RWPE2 (cell line): ENCODE measurements at regions not wholly inside any gene's neighbourhood (a gene's known extent, or its start where the extent isn't known, plus 50 kb on each side); places are given as distances from the start of the nearest gene placed in this dataset.
"Not testable (repeated sequence)": the region's sequence is repeated elsewhere in the genome, so short reads cannot be mapped to it uniquely, and the experiment has no call there.

Source experiments
- ATAC-seq: fragments of 200-7000 bp; cut with Tn5 transposase; 3 replicates; pipeline ENCODE4 v1.9.1; 2021; ENCODE audit warnings: low read depth
- DNase-seq: peaks from one replicate; pipeline ENCODE4 v3.0.0-alpha.2; 2020; ENCODE audit warnings: low spot score
- H3K27ac ChIP-seq: fragments of 450-650 bp; 2 replicates; pipeline ENCODE4 v1.5.1; 2017; ENCODE audit warnings: mild to moderate bottlenecking; ENCODE audit not compliant: poor library complexity, severe bottlenecking
- H3K27me3 ChIP-seq: fragments of 250-450 bp; sonication (Bioruptor Pico); 2 replicates; pipeline ENCODE4 v1.5.1; 2021; ENCODE audit warnings: mild to moderate bottlenecking, moderate library complexity; ENCODE audit not compliant: insufficient read depth, poor library complexity, severe bottlenecking
- H3K36me3 ChIP-seq: fragments of 250-450 bp; sonication (Bioruptor Pico); 2 replicates; pipeline ENCODE4 v1.5.1; 2020; ENCODE audit warnings: low read depth, mild to moderate bottlenecking, moderate library complexity
- H3K4me1 ChIP-seq: fragments of 250-450 bp; sonication (Bioruptor Pico); 2 replicates; pipeline ENCODE4 v1.5.1; 2021; ENCODE audit warnings: mild to moderate bottlenecking, moderate library complexity; ENCODE audit not compliant: insufficient read depth, poor library complexity, severe bottlenecking
- H3K4me3 ChIP-seq: fragments of 250-450 bp; sonication (Bioruptor Pico); 2 replicates; pipeline ENCODE4 v1.5.1; 2021; ENCODE audit warnings: mild to moderate bottlenecking, moderate library complexity; ENCODE audit not compliant: severe bottlenecking
- H3K9me3 ChIP-seq: fragments of 250-450 bp; sonication (Bioruptor Pico); 2 replicates; pipeline ENCODE4 v1.5.1; 2021; ENCODE audit warnings: mild to moderate bottlenecking, moderate library complexity; ENCODE audit not compliant: severe bottlenecking
- TF ChIP-seq, protein P1 (sequence below): fragments of 450-650 bp; IDR thresholded peaks from one replicate; pipeline ENCODE4 v1.5.1; 2017; ENCODE audit warnings: mild to moderate bottlenecking, moderate library complexity; ENCODE audit not compliant: poor library complexity, severe bottlenecking

DNA sequence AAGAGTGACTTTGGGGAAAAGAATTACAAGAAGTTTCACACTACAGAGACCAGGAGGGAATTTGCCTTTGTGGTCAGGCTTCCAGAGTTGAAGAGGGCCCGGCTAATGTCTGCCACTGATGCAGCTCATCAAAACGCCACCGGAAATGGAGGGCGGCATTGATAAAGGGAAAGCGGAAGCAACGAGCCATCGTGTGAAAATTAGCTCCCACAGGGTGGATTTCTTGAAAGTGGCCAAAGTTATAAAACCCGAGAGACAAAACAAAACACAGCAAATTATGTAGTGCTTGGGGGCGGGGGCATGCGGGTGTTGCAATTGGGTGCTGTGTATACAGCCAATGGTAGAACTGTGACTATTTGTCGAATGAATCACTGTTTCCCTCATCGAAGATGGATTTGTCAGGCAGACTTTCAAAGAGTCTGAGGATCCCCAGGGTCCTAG lies 113.0 kb downstream of the ADAMTS15 start:
- no peaks in the 10 kb centered on the region for H3K9me3 ChIP-seq
- H3K27ac ChIP-seq = no peak overlapping the region
- H3K27me3 ChIP-seq = no peaks in the 10 kb centered on the region
- no peak for ATAC-seq
- no peaks in the 10 kb centered on the region for H3K4me1 ChIP-seq
- TF ChIP-seq, protein P1, sequence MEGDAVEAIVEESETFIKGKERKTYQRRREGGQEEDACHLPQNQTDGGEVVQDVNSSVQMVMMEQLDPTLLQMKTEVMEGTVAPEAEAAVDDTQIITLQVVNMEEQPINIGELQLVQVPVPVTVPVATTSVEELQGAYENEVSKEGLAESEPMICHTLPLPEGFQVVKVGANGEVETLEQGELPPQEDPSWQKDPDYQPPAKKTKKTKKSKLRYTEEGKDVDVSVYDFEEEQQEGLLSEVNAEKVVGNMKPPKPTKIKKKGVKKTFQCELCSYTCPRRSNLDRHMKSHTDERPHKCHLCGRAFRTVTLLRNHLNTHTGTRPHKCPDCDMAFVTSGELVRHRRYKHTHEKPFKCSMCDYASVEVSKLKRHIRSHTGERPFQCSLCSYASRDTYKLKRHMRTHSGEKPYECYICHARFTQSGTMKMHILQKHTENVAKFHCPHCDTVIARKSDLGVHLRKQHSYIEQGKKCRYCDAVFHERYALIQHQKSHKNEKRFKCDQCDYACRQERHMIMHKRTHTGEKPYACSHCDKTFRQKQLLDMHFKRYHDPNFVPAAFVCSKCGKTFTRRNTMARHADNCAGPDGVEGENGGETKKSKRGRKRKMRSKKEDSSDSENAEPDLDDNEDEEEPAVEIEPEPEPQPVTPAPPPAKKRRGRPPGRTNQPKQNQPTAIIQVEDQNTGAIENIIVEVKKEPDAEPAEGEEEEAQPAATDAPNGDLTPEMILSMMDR = no peak
- DNase-seq = no peak
- H3K36me3 ChIP-seq = no peaks in the 10 kb centered on the region
- no peak overlapping the region for H3K4me3 ChIP-seq

DNA sequence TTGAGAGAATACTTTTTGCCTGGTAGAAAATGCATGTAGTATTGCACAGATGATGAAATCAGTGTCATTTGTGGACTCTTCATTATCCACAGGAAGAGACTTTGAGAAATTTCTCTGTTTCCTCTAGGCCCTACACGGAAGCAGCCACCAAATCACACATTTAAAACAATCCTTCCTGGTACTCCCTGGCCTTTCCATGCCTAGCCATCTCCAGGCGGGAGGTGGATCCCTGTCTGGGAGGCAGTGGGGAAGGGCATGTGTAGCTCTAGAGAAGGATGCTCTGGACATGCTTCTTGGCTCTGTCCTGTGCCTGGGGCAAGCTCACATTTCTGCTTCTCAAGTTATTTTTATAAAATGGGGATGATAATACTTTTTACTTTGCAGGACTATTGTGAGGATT lies 114.1 kb downstream of the ADAMTS15 start:
- Histone ChIP-seq H3K4me3 (no peak overlapping the region), H3K4me1 (no peaks in the 10 kb centered on the region), H3K27me3 (no peaks in the 10 kb centered on the region), H3K36me3 (no peaks in the 10 kb centered on the region), H3K9me3 (no peaks in the 10 kb centered on the region), H3K27ac (no peak overlapping the region)
- ATAC-seq (no peak), DNase-seq (no peak)
- TF ChIP-seq, protein P1 = no peak

DNA sequence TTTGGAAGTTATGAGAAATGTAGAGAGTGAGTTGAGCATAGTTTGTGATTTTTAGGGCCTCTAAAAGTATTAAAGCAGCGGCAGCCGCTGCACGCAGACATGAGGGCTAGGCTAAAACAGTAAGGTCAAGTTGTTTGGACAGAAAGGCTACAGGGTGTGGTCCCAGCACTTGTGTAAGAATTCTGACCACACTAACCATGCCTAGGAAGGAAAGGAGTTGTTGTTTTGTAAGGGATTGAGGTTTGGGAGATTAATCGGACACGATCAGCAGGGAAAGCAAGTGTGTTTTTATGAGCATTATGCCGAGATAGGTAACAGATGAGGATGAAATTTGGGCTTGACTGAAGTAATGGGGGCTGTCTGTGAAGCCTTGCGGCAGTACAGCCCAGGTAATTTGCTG lies 117.9 kb downstream of the ADAMTS15 start:
- H3K4me1 ChIP-seq, H3K9me3 ChIP-seq, H3K4me3 ChIP-seq, DNase-seq, ATAC-seq, H3K27me3 ChIP-seq, H3K36me3 ChIP-seq, H3K27ac ChIP-seq: not testable (repeated sequence)

DNA sequence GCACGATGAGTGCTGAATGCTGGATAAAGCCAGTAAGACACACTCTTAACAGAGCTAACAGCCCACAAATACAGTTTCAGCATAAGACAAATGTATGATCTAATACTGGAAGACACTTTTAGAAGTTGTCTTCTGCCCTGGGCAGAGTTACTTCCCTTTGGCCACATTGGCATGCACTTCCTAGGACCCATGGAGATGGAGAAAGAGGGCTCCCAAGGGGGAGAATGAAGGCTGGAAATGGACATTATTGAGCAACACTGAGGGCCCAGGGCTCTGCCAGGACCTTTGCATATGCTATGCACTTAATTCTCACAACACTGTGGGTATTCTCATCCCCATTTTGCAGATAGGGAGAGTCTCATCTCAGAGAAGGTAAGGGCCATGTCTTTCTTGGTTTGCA lies 123.1 kb downstream of the ADAMTS15 start:
- H3K4me3 ChIP-seq = no peak overlapping the region
- ATAC-seq (no peak), DNase-seq (no peak)
- TF ChIP-seq, protein P1 = no peak
- no peaks in the 10 kb centered on the region for H3K4me1 ChIP-seq
- no peaks in the 10 kb centered on the region for H3K9me3 ChIP-seq
- H3K27ac ChIP-seq = no peak overlapping the region
- H3K27me3 ChIP-seq = no peaks in the 10 kb centered on the region
- no peaks in the 10 kb centered on the region for H3K36me3 ChIP-seq

DNA sequence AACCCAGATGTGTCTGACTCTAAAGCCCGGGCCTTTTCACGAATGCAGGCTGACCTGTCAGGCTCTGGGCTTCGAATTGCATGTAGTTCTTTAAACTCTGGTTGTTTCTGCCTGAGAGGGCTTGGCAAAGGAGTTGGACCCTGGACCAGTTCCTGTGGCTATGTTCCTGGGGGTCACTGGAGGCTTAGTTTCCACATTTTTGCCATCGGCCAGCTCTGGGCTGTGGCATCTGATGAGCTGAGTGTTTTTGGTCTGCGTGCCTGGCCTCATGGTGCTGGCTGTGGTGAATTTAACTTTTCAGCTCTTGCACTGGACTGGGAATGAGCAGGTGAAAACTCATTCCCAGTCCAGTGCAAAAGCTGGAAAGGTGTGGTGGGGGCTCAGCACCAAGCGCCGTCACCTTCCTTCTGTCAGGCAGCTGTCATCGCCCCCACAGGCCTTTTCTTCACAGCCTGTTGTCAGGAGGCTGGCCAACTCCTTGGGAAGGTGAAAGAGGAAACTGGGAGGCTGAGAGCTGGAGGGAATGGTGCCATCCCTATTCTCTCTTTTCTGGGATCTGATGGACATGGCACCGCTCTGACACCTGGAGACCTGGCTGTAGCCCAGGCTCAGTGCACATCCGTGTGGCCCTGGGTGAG lies 123.6 kb downstream of the ADAMTS15 start:
- no peaks in the 10 kb centered on the region for H3K27me3 ChIP-seq
- no peak overlapping the region for H3K4me3 ChIP-seq
- no peaks in the 10 kb centered on the region for H3K36me3 ChIP-seq
- H3K27ac ChIP-seq = no peak overlapping the region
- DNase-seq = no peak
- TF ChIP-seq, protein P1 = no peak
- no peaks in the 10 kb centered on the region for H3K9me3 ChIP-seq
- no peak for ATAC-seq
- H3K4me1 ChIP-seq = no peaks in the 10 kb centered on the region
